ENCODE measurements at regions not wholly inside any gene's neighbourhood (a gene's known extent, or its start where the extent isn't known, plus 50 kb on each side); places are given as distances from the start of the nearest gene placed in this dataset.
"Not testable (repeated sequence)": the region's sequence is repeated elsewhere in the genome, so short reads cannot be mapped to it uniquely, and the experiment has no call there.

DNA sequence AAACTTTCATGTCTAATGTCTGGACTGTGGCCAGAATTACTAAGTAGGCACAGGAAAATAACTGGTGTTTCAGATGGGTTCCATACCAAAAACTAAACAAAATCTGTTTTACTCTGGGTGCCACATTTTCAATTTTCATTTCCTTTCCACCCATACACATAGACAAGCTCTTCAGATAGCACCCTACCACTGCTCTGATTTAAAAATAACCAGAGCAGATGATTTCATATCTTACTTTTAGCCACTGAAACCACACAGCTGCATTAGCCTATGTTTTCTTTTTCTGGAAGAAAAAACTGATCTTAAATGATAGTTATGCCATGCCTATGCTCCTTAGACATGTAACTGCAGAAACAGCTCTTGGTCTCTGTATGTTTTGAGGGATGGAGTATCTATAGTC, 647.6 kb downstream of the CPS1 start:
- Mint-ChIP-seq H3K4me3 (no peak overlapping the region), H3K36me3 (no peaks in the 10 kb centered on the region), H3K4me1 (no peaks in the 10 kb centered on the region), H3K27ac (no peak overlapping the region), H3K27me3 (no peaks in the 10 kb centered on the region), H3K9me3 (peaks cover 0 to 6% (median 4%) of the 10 kb centered on the region in 8 donors)
- Histone ChIP-seq H3K36me3 (ENCODE audit: insufficient read depth, low read length) (no peaks in the 10 kb centered on the region), H3K4me3 (ENCODE audit: low read length in 2 of 2) (no peak overlapping the region), H3K27me3 (ENCODE audit: insufficient read depth, low read length) (no peaks in the 10 kb centered on the region), H3K9me3 (ENCODE audit: control insufficient read depth in 1 of 2, low read length in 2 of 2) (no peaks in the 10 kb centered on the region), H3K4me1 (ENCODE audit: insufficient read depth, low read length) (no peaks in the 10 kb centered on the region), H3K27ac (ENCODE audit: low read depth, low read length) (no peak overlapping the region)
- intact Hi-C loops (cut with micrococcal nuclease) = no loop called here
- ChIA-PET POLR2A (ENCODE audit: partially characterized antibody) (no interaction called here), CTCF (ENCODE audit: partially characterized antibody) (no interaction called here)
- no peak for DNase-seq

DNA sequence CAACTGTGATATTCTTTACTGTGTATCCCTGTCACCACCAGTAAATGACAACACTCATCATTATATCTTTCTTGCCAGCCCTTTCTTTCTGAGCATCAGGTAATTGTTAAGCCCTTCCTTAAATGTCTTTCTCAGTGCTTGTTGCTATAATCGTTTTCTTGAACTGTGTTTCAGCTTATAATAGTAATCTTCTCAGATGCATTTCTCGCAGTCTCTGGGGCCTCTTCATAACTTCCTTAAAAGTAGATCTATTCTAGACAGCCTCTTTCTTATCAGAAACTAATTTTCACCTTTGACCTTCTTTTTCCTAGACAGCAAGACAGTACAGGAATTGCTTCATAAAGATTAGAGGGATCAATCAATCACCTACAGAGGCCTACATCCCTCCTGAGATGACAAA, 648.1 kb downstream of the CPS1 start:
- ChIA-PET POLR2A (ENCODE audit: partially characterized antibody) (no interaction called here), CTCF (ENCODE audit: partially characterized antibody) (no interaction called here)
- H3K36me3 Mint-ChIP-seq = no peaks in the 10 kb centered on the region
- H3K9me3 Mint-ChIP-seq = peaks cover 0 to 6% (median 4%) of the 10 kb centered on the region in 8 donors
- H3K27ac Mint-ChIP-seq = no peak overlapping the region
- no peaks in the 10 kb centered on the region for H3K27me3 Mint-ChIP-seq
- Histone ChIP-seq H3K27me3 (ENCODE audit: insufficient read depth, low read length) (no peaks in the 10 kb centered on the region), H3K4me1 (ENCODE audit: insufficient read depth, low read length) (no peaks in the 10 kb centered on the region), H3K36me3 (ENCODE audit: insufficient read depth, low read length) (no peaks in the 10 kb centered on the region), H3K9me3 (ENCODE audit: control insufficient read depth in 1 of 2, low read length in 2 of 2) (no peaks in the 10 kb centered on the region), H3K4me3 (ENCODE audit: low read length in 2 of 2) (no peak overlapping the region), H3K27ac (ENCODE audit: low read depth, low read length) (no peak overlapping the region)
- H3K4me1 Mint-ChIP-seq = no peaks in the 10 kb centered on the region
- intact Hi-C loops (cut with micrococcal nuclease) = no loop called here
- H3K4me3 Mint-ChIP-seq = no peak overlapping the region
- DNase-seq = no peak

DNA sequence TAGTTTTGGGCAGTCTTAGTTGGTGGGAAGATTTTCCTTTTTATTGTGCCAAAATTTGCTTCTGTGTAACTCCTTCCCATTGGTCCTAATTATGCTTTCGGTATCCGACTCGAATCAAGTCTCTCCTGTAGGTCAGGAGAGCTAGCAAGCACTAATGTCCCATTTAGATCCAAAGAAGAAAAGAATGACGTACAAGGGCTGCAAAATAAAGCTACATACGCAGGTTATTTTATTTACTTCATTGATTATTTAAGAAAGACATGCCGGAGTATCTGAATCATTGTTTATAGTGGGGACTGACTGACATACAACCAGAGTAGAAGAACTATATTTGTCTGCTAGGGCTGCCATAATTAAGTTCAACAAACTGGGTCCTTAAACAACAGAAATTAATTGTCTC, 648.5 kb downstream of the CPS1 start:
- no peak overlapping the region for H3K4me3 ChIP-seq (ENCODE audit: low read length in 2 of 2)
- Mint-ChIP-seq H3K4me1 (no peaks in the 10 kb centered on the region), H3K27me3 (no peaks in the 10 kb centered on the region), H3K36me3 (no peaks in the 10 kb centered on the region), H3K9me3 (peaks cover 0 to 6% (median 4%) of the 10 kb centered on the region in 8 donors), H3K4me3 (no peak overlapping the region), H3K27ac (no peak overlapping the region)
- CTCF ChIA-PET (ENCODE audit: partially characterized antibody) = no interaction called here
- POLR2A ChIA-PET (ENCODE audit: partially characterized antibody) = no interaction called here
- no peak overlapping the region for H3K27ac ChIP-seq (ENCODE audit: low read depth, low read length)
- no peaks in the 10 kb centered on the region for H3K4me1 ChIP-seq (ENCODE audit: insufficient read depth, low read length)
- no peaks in the 10 kb centered on the region for H3K27me3 ChIP-seq (ENCODE audit: insufficient read depth, low read length)
- no peaks in the 10 kb centered on the region for H3K36me3 ChIP-seq (ENCODE audit: insufficient read depth, low read length)
- no peaks in the 10 kb centered on the region for H3K9me3 ChIP-seq (ENCODE audit: control insufficient read depth in 1 of 2, low read length in 2 of 2)
- DNase-seq = no peak
- intact Hi-C loops (cut with micrococcal nuclease) = no loop called here

DNA sequence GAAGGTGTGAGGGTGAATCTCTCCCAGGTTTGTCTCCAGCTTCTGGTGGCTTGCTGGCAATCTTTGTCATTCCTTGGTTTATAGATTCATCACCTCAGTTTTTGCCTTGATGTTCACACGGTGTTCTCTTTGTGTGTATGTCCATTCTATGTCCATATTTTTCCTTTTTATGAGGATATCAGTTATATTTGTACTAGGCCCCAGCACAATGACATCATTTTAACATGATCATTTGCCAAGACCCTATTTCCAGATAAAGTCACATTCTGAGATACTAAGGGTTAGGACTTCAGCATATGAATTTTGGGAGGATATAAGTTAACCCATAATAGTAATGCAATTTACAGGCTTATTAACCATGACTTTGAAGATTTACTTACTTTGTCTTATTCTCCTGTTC, 649.0 kb downstream of the CPS1 start:
- no peak for DNase-seq
- CTCF ChIA-PET (ENCODE audit: partially characterized antibody) = no interaction called here
- no peak overlapping the region for H3K27ac ChIP-seq (ENCODE audit: low read depth, low read length)

DNA sequence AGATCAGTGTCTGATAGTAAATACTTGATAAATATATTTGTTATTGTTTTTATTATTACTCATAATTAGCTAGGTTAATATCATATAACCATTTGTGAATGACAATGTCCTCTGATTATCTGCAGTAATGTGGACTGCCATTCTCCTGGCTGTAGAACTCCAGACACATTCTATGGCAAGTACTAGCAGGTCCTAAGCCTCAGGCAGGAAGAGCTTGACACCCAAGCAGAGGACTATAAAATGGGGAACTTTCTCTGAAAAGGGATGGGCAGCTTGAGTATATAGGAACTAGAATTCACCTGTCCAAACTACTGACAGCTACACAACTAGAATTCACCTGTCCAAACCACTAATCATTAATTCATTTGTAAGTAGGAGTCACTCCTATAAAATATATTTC, 649.4 kb downstream of the CPS1 start:
- Histone ChIP-seq H3K4me3 (ENCODE audit: low read length in 2 of 2) (no peak overlapping the region), H3K4me1 (ENCODE audit: insufficient read depth, low read length) (no peaks in the 10 kb centered on the region), H3K27me3 (ENCODE audit: insufficient read depth, low read length) (no peaks in the 10 kb centered on the region), H3K27ac (ENCODE audit: low read depth, low read length) (no peak overlapping the region), H3K36me3 (ENCODE audit: insufficient read depth, low read length) (no peaks in the 10 kb centered on the region), H3K9me3 (ENCODE audit: control insufficient read depth in 1 of 2, low read length in 2 of 2) (no peaks in the 10 kb centered on the region)
- no peak for DNase-seq
- Mint-ChIP-seq H3K36me3 (no peaks in the 10 kb centered on the region), H3K4me1 (no peaks in the 10 kb centered on the region), H3K4me3 (no peak overlapping the region), H3K27me3 (no peaks in the 10 kb centered on the region), H3K9me3 (peaks cover 0 to 7% (median 4%) of the 10 kb centered on the region in 8 donors), H3K27ac (no peak overlapping the region)
- intact Hi-C loops (cut with micrococcal nuclease) = no loop called here
- CTCF ChIA-PET (ENCODE audit: partially characterized antibody) = no interaction called here
- POLR2A ChIA-PET (ENCODE audit: partially characterized antibody) = no interaction called here

More for the DNA sequence above, 649.0 kb downstream of the CPS1 start:
- Mint-ChIP-seq H3K27ac (no peak overlapping the region), H3K9me3 (peaks cover 0 to 6% (median 4%) of the 10 kb centered on the region in 8 donors), H3K4me3 (no peak overlapping the region), H3K4me1 (no peaks in the 10 kb centered on the region), H3K27me3 (no peaks in the 10 kb centered on the region), H3K36me3 (no peaks in the 10 kb centered on the region)
- Histone ChIP-seq H3K27me3 (ENCODE audit: insufficient read depth, low read length) (no peaks in the 10 kb centered on the region), H3K36me3 (ENCODE audit: insufficient read depth, low read length) (no peaks in the 10 kb centered on the region), H3K4me3 (ENCODE audit: low read length in 2 of 2) (no peak overlapping the region), H3K4me1 (ENCODE audit: insufficient read depth, low read length) (no peaks in the 10 kb centered on the region), H3K9me3 (ENCODE audit: control insufficient read depth in 1 of 2, low read length in 2 of 2) (no peaks in the 10 kb centered on the region)
- intact Hi-C loops (cut with micrococcal nuclease) = no loop called here
- POLR2A ChIA-PET (ENCODE audit: partially characterized antibody) = no interaction called here

DNA sequence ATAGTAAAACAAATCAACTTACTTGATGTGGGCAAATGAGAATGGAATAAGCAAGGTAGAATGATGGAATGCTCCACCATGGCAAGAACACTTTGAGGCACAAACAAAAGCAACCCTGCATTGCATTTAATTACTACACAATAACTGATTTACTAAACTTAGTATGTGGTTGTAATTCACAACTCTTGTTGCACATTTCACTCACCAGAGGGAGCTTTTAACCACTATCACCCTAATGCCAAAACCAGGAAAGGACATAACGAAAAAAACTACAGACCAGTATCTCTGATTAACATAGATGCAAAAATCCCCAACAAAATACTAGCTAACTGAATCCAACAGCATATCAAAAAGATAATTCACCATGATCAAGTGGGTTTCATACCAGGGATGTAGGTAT, 659.8 kb downstream of the CPS1 start:
- ChIA-PET CTCF (ENCODE audit: partially characterized antibody) (no interaction called here), POLR2A (ENCODE audit: partially characterized antibody) (no interaction called here)
- Histone ChIP-seq H3K4me1 (ENCODE audit: insufficient read depth, low read length) (no peaks in the 10 kb centered on the region), H3K9me3 (ENCODE audit: control insufficient read depth in 1 of 2, low read length in 2 of 2) (no peaks in the 10 kb centered on the region), H3K27ac (ENCODE audit: low read depth, low read length) (no peak overlapping the region), H3K27me3 (ENCODE audit: insufficient read depth, low read length) (no peaks in the 10 kb centered on the region), H3K4me3 (ENCODE audit: low read length in 2 of 2) (no peak overlapping the region), H3K36me3 (ENCODE audit: insufficient read depth, low read length) (no peaks in the 10 kb centered on the region)
- Mint-ChIP-seq H3K36me3 (no peaks in the 10 kb centered on the region), H3K4me1 (no peaks in the 10 kb centered on the region), H3K27me3 (no peaks in the 10 kb centered on the region), H3K9me3 (peaks cover 2 to 17% (median 8%) of the 10 kb centered on the region in 8 donors), H3K27ac (no peak overlapping the region), H3K4me3 (no peak overlapping the region)
- DNase-seq = no peak
- intact Hi-C loops (cut with micrococcal nuclease) = no loop called here

DNA sequence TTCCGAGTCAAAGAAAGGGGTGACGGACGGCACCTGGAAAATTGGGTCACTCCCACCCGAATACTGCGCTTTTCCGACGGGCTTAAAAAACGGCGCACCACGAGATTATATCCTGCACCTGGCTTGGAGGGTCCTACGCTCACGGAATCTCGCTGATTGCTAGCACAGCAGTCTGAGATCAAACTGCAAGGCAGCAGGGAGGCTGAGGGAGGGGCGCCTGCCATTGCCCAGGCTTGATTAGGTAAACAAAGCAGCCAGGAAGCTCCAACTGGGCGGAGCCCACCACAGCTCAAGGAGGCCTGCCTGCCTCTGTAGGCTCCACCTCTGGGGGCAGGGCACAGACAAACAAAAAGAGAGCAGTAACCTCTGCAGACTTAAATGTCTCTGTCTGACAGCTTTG, 663.1 kb downstream of the CPS1 start:
- H3K4me3 Mint-ChIP-seq; H3K36me3 ChIP-seq (ENCODE audit: insufficient read depth, low read length); H3K27me3 ChIP-seq (ENCODE audit: insufficient read depth, low read length); DNase-seq; H3K27ac ChIP-seq (ENCODE audit: low read depth, low read length); H3K4me1 Mint-ChIP-seq; intact Hi-C loops (cut with micrococcal nuclease); H3K4me3 ChIP-seq (ENCODE audit: low read length in 2 of 2); H3K36me3 Mint-ChIP-seq; H3K27ac Mint-ChIP-seq; H3K27me3 Mint-ChIP-seq; H3K4me1 ChIP-seq (ENCODE audit: insufficient read depth, low read length); H3K9me3 ChIP-seq (ENCODE audit: control insufficient read depth in 1 of 2, low read length in 2 of 2); CTCF ChIA-PET (ENCODE audit: partially characterized antibody); POLR2A ChIA-PET (ENCODE audit: partially characterized antibody): not testable (repeated sequence)
- peaks cover 2 to 17% (median 8%) of the 10 kb centered on the region in 8 donors for H3K9me3 Mint-ChIP-seq

DNA sequence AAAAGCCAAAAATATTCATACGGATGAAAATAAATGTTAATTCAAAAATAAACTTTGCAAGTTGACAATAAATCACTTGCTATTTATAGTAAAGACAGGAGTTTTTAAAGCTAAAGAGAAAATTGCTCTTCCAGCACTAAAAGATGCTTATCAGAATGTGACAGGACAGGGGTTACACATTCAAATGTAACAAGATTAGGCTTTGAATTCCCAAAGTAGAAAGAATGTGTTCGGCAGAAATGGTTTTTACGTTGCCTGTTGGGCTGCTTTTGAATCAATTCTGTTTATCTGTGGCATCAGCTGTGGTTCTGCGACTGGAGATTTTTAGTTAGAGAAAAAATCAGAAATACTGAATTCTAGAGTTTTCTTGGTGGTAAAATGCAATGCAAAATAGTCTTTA, 669.4 kb downstream of the CPS1 start:
- H3K36me3 Mint-ChIP-seq = no peaks in the 10 kb centered on the region
- intact Hi-C loops (cut with micrococcal nuclease) = no loop called here
- DNase-seq = no peak
- H3K4me3 Mint-ChIP-seq = no peak overlapping the region
- no peaks in the 10 kb centered on the region for H3K4me1 Mint-ChIP-seq
- H3K4me1 ChIP-seq (ENCODE audit: insufficient read depth, low read length) = no peaks in the 10 kb centered on the region
- no peaks in the 10 kb centered on the region for H3K27me3 ChIP-seq (ENCODE audit: insufficient read depth, low read length)
- POLR2A ChIA-PET (ENCODE audit: partially characterized antibody) = no interaction called here
- H3K27me3 Mint-ChIP-seq = no peaks in the 10 kb centered on the region
- no peaks in the 10 kb centered on the region for H3K36me3 ChIP-seq (ENCODE audit: insufficient read depth, low read length)
- H3K27ac ChIP-seq (ENCODE audit: low read depth, low read length) = no peak overlapping the region
- CTCF ChIA-PET (ENCODE audit: partially characterized antibody) = no interaction called here
- no peak overlapping the region for H3K4me3 ChIP-seq (ENCODE audit: low read length in 2 of 2)
- H3K9me3 ChIP-seq (ENCODE audit: control insufficient read depth in 1 of 2, low read length in 2 of 2) = no peaks in the 10 kb centered on the region
- peaks cover 0 to 4% (median 0%) of the 10 kb centered on the region in 8 donors for H3K9me3 Mint-ChIP-seq
- H3K27ac Mint-ChIP-seq = no peak overlapping the region

Measured in CD4-positive, alpha-beta memory T cell (primary cell).